GM19438 (cell line): ENCODE measurements at regions not wholly inside any gene's neighbourhood (a gene's known extent, or its start where the extent isn't known, plus 50 kb on each side); places are given as distances from the start of the nearest gene placed in this dataset.
"Not testable (repeated sequence)": the region's sequence is repeated elsewhere in the genome, so short reads cannot be mapped to it uniquely, and the experiment has no call there.

Source experiments
- ATAC-seq: cut with Tn5 transposase; IDR thresholded peaks from one replicate; pipeline ENCODE4 v1.9.1; 2021; ENCODE audit warnings: low read depth; ENCODE audit not compliant: unreplicated experiment

DNA sequence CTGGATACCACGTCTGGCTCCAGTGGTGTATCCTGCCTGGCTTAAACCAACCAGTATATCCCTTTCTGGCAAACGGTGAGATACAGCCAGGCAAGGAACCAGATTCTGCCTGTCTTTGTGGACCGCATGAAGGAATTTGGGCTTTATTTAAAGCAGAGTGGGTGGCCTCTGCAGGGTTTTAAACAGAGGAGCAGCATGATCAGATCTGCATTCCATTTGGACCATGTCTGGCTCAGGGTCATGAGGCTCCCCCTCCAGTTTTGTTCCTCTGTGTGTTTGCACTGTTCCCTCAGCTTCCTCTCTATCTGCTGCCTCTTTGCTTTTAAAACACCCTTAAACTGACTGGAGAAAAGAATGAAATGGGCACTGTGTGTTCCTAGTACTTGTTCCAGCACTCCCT, 195.0 kb downstream of the GIPC2 start:
- ATAC-seq: no peak

- no peak for ATAC-seq
These were observed 201.3 kb downstream of the GIPC2 start for GRCh38 chr1:78247079-78247478.

- ATAC-seq: no peak
These were observed 204.4 kb downstream of the GIPC2 start for GRCh38 chr1:78250201-78250600.

- no peak for ATAC-seq
These were observed 208.8 kb downstream of the GIPC2 start for GRCh38 chr1:78254517-78254916.

DNA sequence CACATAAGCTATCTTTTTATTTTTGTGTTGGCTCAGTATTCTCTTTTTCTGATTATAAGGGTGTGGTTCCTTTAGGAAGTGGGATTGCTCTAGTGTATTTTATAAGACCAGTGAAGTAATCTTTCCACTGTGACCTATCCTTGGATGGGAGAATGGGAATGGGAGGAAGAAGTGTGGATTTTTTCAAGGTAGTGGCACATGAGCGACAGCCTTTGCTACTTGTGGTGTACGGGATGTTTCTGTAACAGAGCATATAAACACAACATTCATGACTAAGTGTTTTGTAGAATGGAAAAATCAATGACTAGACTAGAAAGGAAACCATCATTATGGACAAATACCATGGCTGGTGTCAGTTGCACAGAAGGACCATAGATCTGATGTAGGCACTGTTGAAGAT, 209.6 kb downstream of the GIPC2 start:
- no peak for ATAC-seq

DNA sequence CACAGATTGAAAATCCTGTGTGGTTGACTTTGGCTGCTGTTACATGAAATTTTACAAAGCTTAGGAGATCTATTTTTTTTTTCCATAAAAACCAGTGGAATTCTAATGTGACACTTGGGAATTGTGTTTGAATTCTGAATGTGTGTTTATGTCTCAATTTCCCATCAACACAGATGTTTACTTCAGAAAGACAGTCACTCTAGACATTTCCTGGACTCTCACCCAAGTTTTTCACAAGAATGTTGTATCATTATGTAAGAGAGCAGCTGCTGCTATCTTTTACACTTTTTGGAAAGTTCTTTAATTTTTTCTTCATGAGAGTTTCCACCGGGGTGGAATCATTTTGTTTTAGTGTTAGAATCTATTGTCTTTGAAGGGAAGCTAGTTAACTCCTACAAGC, 210.1 kb downstream of the GIPC2 start:
- ATAC-seq: no peak

GRCh38 chr1:78263459-78263858, 217.7 kb downstream of the GIPC2 start:
- ATAC-seq: no peak

DNA sequence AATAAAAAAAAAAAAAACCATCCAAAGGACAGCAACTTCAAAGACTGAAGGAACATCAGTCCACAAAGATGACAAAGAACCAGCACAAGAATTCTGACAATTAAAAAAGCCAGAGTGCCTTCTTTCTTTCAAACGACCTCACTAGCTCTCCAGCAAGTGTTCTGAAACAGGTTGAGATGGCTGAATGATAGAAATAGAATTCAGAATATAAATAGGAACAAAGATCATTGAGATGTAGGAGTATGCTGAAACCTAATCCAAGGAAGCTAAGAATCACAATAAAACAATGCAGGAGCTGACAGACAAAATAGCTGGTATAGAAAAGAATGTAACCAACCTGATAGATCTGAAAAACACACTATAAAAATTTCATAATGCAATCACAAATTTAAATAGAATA, 218.2 kb downstream of the GIPC2 start:
- ATAC-seq: no peak

DNA sequence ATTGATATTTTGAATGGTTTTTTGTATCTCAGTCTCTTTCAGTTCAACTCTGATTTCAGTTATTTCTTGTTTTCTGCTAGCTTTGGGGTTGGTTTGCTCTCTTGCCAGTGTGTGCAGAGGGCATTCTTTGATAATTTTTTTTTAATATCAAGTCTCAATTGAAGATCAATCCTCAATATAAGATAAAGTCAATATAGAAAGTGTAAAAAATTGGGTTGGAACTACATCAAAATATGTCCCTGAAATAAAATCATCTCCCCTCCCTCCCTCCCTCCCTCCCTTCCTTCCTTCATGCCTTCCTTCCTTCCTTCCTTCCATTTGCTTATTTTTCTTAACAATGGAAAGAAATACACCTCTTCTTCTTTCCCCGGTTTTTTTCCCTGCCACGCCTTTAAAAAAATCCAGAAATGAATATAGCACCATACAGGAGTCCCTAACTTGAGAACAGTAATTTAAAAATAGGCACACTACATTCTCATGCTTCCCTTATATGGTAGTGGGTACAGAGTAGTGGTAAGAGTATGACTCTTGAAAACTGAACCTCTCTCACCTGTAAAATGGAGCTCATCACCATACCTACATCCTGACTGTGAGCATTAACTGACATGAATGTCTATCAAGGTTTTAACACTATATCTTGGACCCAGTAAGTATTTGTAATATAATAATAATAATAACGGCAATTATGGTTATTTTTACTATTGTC, 221.9 kb downstream of the GIPC2 start:
- ATAC-seq: no peak

DNA sequence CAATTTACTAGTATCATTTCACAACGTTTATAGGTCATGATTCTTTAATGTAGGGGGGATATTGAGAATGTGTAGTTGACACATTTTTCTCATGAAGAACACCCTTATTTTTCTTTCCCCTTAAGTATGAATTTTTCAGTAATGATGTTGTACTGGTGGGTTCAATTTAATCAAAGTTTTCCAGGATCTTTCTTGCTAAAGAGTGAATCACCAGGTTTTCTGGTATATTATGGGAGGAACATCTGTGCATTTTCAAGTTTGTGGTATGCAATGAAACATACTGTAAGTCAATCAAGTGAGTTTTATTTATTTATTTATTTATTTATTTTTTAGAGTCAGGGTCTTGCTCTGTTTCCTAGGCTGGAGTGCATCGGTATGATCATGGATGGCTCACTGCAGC, 221.2 kb upstream of the PTGFR start:
- no peak for ATAC-seq

DNA sequence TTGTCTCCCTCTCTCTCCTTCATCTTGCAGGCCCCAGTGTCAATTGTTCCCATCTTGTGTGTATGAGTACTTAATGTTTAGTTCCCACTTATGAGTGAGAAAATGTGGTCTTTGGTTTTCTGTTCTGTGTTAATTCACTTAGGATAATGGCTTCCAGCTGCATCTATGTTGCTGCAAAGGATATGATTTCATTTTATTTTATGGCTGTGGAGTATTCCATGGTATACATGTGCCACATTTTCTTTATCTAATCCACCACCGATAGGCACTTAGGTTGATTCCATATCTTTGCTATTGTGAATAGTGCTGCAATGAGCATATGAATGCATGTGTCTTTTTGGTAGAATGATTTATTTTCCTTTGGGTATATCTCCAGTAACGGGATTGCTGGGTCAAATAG, 219.4 kb upstream of the PTGFR start:
- not testable (repeated sequence) for ATAC-seq

DNA sequence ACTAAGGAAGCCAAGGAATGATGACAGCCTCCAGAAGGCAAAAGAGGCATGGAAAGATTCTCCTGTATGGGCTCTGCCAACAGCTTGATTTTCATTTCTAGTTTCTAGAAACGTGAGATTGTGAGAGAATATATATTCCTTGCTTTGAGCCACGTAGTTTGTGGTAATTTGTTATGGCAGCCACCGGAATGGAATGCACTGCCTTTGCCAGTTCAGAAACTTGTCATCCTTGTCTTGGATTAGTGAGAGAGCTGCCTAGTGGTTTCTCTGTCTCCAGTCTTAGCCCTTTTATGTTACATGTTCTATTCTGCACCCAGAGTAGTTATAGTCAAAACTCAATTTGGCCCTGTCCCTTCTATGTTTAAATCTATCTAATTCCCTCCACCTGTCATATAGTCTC, 216.0 kb upstream of the PTGFR start:
- no peak for ATAC-seq

DNA sequence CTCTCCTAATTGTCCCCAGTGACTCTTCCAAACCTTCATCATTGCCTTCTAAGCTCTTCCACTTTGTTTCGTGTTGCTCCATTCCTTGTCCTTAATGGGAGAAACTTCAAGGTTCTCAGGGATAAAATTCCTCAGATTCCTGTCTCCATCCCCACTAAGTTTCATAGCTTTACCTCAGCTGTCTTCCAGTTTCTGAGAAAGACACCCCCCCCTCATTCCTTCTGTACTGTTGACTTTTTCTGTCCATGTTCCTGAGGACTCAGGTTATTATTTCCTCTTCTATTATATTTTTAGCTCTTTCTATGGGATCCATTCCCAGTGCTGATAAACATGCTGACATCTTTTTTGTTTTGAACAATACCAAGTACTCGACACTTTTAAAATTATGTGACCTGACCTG, 215.3 kb upstream of the PTGFR start:
- ATAC-seq: no peak

DNA sequence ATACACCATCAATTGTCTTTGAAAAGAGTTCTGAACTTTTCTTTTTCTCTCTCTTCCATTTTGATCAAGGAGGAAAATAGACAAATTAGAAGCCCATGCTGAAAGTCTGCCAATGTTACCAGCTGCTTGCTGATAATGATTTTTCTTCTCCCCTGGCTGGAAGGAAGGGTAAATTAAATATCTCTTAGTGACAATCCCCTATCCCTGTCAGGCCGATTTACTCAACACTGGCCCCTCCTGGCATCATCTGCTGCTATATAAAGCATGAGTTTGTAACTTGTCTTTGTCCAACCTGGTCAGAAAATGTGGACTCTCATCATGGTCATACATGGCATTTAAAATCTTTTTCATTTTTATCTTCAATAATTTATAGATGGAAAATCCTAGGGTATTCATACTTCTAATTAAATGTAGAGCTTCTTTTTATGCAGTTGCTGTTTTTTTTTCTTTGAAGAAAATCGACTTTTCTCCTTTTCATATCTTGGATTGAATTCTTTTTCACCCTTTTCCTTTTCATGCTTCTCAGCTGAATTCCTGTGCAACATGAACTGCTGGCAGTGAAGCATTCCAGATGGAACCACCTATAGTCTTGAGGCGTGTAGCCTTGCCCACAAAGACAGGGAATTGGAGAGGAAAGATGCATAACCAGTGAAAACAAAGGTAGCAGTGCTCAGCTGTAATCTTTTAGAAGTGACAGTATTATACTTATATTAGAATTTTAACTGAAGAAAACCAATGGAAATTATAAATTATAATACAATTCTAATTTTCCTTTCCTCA, 214.7 kb upstream of the PTGFR start:
- no peak for ATAC-seq

DNA sequence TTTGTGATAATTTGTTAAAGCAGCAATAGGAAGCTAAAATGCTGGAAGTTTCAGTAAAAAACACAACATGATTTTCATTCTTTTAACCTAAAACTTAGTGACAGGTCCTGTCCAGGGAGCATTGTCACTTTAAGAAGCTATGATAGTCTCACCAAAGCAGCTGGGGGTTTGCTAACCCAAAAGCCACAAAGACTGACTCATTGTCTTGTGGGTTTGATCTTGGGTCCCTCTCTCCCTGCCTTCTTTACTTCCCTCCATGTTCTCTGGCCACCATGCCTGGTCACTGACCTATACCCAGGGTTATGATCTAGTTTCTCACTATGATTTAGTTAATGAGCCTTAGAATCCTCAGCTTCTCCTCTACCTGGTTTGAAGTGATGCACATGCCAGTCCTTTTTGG, 213.5 kb upstream of the PTGFR start:
- no peak for ATAC-seq

GRCh38 chr1:78279051-78279450, 211.7 kb upstream of the PTGFR start:
- ATAC-seq: no peak

- no peak for ATAC-seq
These were observed 210.1 kb upstream of the PTGFR start for GRCh38 chr1:78280626-78281025.

- no peak for ATAC-seq
These were observed 209.2 kb upstream of the PTGFR start for GRCh38 chr1:78281580-78281979.

GRCh38 chr1:78283691-78284090, 207.1 kb upstream of the PTGFR start:
- no peak for ATAC-seq

- no peak for ATAC-seq
These were observed 206.4 kb upstream of the PTGFR start for GRCh38 chr1:78284354-78284753.

- ATAC-seq: no peak
These were observed 204.1 kb upstream of the PTGFR start for GRCh38 chr1:78286686-78287085.

- ATAC-seq: no peak
These were observed 201.2 kb upstream of the PTGFR start for GRCh38 chr1:78289603-78290002.
